Left lung (tissue), 4 donors: ENCODE measurements at regions not wholly inside any gene's neighbourhood (a gene's known extent, or its start where the extent isn't known, plus 50 kb on each side); places are given as distances from the start of the nearest gene placed in this dataset.
"Not testable (repeated sequence)": the region's sequence is repeated elsewhere in the genome, so short reads cannot be mapped to it uniquely, and the experiment has no call there.

Source experiments
- ATAC-seq: fragments of 200-7000 bp; cut with Tn5 transposase; one replicate; pipeline ENCODE4 v1.9.1; 2020; ENCODE audit warnings: moderate library complexity
- DNase-seq, 4 donors: peaks; one replicate each; pipeline ENCODE4 v3.0.0-alpha.2; 2013 to 2020
- H3K27ac ChIP-seq, 2 donors: fragments of 200-600 bp; sonication (generic) in 1 of 2; one replicate each; pipeline versions ENCODE4 v1.5.0 to v1.8.0; 2020 to 2021
- H3K27me3 ChIP-seq, 2 donors: fragments of 200-600 bp; sonication (generic) in 1 of 2; one replicate each; pipeline versions ENCODE4 v1.5.0 to v1.8.0; 2020 to 2021
- H3K36me3 ChIP-seq, 2 donors: fragments of 200-600 bp; sonication (generic) in 1 of 2; one replicate each; pipeline versions ENCODE4 v1.5.0 to v1.8.0; 2020 to 2021
- H3K4me1 ChIP-seq, 2 donors: fragments of 200-600 bp; one replicate each; pipeline ENCODE4 v1.8.0; 2021
- H3K4me3 ChIP-seq, 2 donors: fragments of 200-600 bp; sonication (generic) in 1 of 2; one replicate each; pipeline versions ENCODE4 v1.5.0 to v1.8.0; 2020 to 2021; ENCODE audit warnings: mild to moderate bottlenecking in 1 of 2
- H3K9me3 ChIP-seq, 2 donors: fragments of 200-600 bp; sonication (generic) in 1 of 2; one replicate each; pipeline versions ENCODE4 v1.5.0 to v1.8.0; 2020 to 2021
- intact Hi-C, 2 donors: fragments of 100-400 bp; cut with DNase I; formaldehyde crosslinking; loops; one replicate each; pipeline versions ENCODE4 v1.11.2 to v1.14.2; 2022
- TF ChIP-seq, protein P1 (sequence below), 2 donors: fragments of 200-600 bp; sonication (generic) in 1 of 2; IDR thresholded peaks; one replicate each; pipeline versions ENCODE4 v1.5.0 to v1.8.0; 2021; ENCODE audit warnings: antibody characterized with exemption in 2 of 2
- donor health status: DM: no; HTN: yes; CAD: no.
- donor health status: DM: no; HTN: no; CAD: no.

- peaks cover 0 to 27% of the 10 kb centered on the region in 2 donors for H3K27me3 ChIP-seq
- no peaks in the 10 kb centered on the region for H3K36me3 ChIP-seq
- H3K9me3 ChIP-seq: no peaks in the 10 kb centered on the region
- no peak for ATAC-seq
- intact Hi-C loops: no loop called here
- H3K4me1 ChIP-seq: no peaks in the 10 kb centered on the region
- H3K4me3 ChIP-seq: no peak overlapping the region
- DNase-seq: no peak
- TF ChIP-seq, protein P1, sequence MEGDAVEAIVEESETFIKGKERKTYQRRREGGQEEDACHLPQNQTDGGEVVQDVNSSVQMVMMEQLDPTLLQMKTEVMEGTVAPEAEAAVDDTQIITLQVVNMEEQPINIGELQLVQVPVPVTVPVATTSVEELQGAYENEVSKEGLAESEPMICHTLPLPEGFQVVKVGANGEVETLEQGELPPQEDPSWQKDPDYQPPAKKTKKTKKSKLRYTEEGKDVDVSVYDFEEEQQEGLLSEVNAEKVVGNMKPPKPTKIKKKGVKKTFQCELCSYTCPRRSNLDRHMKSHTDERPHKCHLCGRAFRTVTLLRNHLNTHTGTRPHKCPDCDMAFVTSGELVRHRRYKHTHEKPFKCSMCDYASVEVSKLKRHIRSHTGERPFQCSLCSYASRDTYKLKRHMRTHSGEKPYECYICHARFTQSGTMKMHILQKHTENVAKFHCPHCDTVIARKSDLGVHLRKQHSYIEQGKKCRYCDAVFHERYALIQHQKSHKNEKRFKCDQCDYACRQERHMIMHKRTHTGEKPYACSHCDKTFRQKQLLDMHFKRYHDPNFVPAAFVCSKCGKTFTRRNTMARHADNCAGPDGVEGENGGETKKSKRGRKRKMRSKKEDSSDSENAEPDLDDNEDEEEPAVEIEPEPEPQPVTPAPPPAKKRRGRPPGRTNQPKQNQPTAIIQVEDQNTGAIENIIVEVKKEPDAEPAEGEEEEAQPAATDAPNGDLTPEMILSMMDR (IDR thresholded peaks at IDR 0.05): no peak
- no peak overlapping the region for H3K27ac ChIP-seq
Measured at GRCh38 chr5:135097390-135097789, 63.4 kb upstream of the PITX1 start.

GRCh38 chr5:135095871-135096270 lies 61.8 kb upstream of the PITX1 start:
- no peak for ATAC-seq
- Histone ChIP-seq H3K9me3 (no peaks in the 10 kb centered on the region), H3K36me3 (no peaks in the 10 kb centered on the region), H3K27ac (no peak overlapping the region), H3K27me3 (peaks cover 0 to 27% of the 10 kb centered on the region in 2 donors), H3K4me1 (no peaks in the 10 kb centered on the region), H3K4me3 (no peak overlapping the region)
- intact Hi-C loops: no loop called here
- no peak for DNase-seq
- TF ChIP-seq, protein P1 (IDR thresholded peaks at IDR 0.05): no peak

DNA sequence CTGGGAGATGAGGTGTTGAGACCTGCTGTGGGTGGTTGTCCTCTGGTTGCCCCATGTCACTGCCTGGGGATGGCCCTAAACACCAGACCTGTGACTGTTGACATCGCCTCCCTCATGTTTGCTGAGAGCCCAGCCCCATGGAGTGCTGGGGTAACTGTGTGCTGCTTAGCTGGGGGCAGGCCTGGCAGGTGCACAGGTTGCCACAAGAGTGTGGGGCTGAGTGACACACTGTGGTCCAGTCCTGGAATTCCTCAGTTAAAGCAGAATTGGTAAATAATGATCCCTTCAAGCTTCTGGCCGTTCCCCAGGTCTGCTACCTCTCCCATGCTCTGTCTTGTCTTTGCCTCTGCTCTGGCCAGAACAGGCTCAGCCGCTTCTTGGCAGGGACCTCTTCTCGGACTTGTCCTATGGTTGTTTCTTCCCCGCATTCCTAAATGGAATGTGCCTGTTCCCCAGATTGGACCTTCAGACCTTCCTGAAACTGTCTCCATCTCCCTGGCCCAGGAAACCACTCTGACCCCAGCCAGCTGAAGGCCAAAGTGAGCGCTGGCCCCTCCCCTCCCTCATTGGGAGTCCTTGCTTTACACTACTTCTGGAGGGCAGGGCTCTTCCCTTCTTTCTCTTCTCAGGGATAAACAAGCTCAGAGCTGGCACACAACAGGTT lies 61.2 kb upstream of the PITX1 start:
- DNase-seq (no peak), ATAC-seq (no peak)
- no peak overlapping the region for H3K4me3 ChIP-seq
- no peaks in the 10 kb centered on the region for H3K36me3 ChIP-seq
- H3K9me3 ChIP-seq: no peaks in the 10 kb centered on the region
- TF ChIP-seq, protein P1 (IDR thresholded peaks at IDR 0.05): no peak
- no peaks in the 10 kb centered on the region for H3K4me1 ChIP-seq
- intact Hi-C loops: no loop called here
- peaks cover 0 to 27% of the 10 kb centered on the region in 2 donors for H3K27me3 ChIP-seq
- H3K27ac ChIP-seq: no peak overlapping the region

DNA sequence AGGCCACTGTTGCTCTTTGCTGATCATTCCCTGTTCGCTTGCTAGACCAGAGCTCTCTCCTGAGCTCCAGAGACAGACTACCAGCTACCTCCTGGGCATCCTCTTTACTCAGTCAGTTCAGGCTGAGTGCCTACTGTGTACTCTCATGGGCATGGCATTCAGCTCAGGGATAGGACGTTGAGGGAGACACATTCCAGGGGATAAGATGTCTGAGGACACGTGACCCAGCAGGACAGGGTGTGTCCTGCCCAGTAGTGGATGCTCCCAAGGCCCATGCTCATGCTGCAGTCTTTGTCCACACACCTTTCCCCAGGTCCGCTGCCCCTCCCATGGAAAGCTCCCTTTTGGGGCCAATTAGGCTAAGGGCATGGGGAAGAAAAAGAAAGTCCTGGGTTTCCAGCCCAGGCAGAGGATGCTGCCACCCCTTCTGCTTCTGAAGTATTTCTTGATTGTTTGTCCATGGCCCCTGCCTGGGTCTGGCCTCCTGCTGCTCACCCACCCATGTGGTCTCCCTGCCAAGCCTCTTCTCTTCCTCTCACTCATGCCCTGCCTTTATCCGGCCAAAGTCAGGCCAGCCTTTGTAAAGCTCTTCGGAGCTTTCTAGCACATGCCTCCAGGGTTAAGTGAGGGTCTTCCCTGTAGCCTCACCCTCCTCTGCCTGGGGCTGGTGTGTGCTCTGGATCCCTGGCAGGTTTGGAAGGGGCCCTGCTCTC lies 60.5 kb upstream of the PITX1 start:
- intact Hi-C loops: no loop called here
- Histone ChIP-seq H3K4me1 (no peaks in the 10 kb centered on the region), H3K36me3 (no peaks in the 10 kb centered on the region), H3K27ac (no peak overlapping the region), H3K27me3 (peaks cover 0 to 27% of the 10 kb centered on the region in 2 donors), H3K9me3 (no peaks in the 10 kb centered on the region), H3K4me3 (no peak overlapping the region)
- ATAC-seq (no peak), DNase-seq (no peak)
- TF ChIP-seq, protein P1 (IDR thresholded peaks at IDR 0.05): no peak

DNA sequence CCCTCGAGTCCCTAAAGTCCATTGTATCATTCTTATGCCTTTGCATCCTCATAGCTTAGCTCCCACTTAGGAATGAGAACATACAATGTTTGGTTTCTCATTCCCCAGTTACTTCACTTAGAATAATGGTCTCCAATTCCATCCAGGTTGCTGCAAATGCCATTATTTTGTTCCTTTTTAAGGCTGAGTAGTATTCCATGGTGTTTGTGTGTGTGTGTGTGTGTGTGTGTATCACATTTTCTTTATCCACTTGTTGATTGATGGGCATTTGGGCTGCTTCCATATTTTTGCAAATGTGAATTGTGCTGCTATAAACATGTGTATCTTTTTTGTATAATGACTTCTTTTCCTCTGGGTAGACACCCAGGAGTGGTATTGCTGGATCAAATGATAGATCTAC lies 59.5 kb upstream of the PITX1 start:
- H3K9me3 ChIP-seq, H3K4me3 ChIP-seq, H3K36me3 ChIP-seq, intact Hi-C loops, ATAC-seq, DNase-seq, H3K27ac ChIP-seq, H3K4me1 ChIP-seq: not testable (repeated sequence)
- H3K27me3 ChIP-seq: peaks cover 0 to 27% of the 10 kb centered on the region in 2 donors
